GM19239 (cell line): ENCODE measurements at regions not wholly inside any gene's neighbourhood (a gene's known extent, or its start where the extent isn't known, plus 50 kb on each side); places are given as distances from the start of the nearest gene placed in this dataset.

ENCODE experiments used
- DNase-seq: peaks from one replicate; pipeline ENCODE4 v3.0.0; 2011; ENCODE audit warnings: low spot score; ENCODE audit not compliant: insufficient read length
- FAIRE-seq: peaks from 2 replicates; lab custom pipeline; 2011; peaks lifted over from hg19 to GRCh38; lab: Jason Lieb, UNC

DNA sequence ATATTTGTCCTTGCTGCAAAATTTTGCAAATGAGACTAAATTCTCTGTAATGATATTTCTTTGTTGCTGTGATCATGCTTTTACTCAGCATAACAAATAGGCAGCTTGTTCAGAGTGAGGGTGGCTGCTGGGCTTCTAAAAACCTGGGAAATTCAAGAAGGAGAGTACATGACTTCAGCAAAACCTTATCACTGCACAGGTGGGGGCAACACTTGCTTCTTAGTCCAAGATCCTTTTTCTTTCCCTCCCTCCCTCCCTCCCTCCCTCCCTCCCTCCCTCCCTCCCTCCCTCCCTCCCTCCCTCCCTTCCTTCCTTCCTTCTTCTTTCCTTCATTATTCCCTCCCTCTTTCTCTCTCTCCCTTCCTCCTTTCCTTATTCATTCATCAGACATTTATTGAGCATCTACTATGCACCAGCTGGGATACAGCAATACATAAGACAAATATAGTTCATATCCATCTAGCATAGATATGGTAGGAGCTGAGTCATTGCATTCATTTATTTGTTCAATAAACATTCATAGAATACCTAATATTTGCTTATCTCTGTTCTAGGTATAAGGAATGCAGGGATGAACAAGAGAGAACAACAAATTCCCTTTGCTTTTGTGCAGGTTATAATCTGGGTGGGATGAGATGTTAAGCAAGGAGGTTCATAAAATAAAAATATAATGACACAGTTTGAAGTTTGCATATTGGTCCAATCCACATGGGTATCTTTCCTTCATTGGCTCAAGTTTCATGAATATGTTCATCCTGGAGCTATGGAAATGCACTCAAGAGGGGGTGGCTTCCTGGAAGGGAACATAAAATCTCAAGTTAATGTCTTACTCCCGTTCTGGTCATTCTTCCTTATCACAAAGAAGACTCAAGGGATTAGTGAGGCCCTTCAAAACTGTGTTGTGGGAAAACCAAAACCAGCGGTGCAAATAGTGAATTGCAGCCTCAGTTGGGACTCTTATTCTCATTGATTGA lies 210.7 kb downstream of the PDCD6IP start:
- DNase-seq, result no peak
- no peak for FAIRE-seq

DNA sequence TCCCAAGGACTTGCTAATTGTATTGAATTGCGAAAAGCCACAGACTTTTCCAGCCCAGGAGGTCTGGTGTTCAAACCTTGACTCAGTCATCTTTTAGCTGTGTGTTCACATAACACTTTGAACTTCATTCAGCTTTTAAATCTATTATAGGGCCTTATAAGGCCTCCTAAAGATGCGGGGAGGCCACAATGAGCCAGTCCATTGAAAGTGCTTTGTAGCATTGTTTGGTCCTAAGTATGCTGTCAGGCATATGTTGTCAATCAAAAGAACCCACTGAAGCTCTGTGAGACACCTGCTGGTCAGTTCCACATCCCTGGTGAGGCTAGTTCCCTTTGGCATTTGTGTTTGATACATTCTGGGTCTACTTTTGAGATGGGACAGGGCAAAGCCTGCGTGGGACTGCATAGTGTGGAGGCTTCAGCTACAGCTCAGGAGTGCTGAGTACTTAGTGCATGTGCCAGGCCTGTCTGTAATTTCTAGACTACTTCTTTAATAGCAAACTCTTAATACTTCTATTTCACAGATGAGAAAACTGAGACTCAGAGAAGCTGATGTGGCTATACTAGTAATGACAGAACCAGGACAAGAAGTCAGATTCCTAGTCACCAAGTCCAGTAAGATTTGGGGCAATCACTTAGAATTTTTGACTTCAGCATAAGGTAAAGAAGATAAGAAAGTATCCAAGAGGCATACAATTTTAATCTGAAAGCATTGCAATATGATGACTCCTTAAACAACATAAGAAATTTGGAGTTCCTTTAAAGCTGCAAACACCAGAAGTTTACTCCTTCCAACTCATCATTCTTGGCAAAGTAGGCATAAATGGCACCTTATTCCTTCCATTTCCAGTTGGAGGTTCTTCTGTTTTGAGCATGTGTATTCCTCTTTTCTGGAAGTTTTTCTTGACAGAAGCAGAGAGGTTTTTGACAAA lies 213.0 kb downstream of the PDCD6IP start:
- FAIRE-seq, result no peak
- DNase-seq, result no peak

DNA sequence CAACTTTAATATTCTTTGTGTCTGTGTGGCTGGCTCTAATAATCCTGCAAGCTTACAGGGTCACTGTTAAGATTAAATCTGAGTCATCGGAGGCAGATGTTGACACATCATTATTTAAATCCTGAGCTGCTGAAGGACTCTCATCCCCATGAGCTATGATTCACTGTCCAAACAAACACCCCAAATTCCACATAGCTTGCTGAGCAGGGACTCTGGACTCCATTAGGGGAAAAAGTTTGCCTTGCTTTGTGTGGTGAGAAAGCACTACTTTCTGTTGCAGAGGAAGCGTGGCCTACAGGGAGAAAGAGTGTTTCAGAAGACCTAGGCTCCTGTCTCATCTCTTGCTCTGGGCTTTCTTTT lies 213.7 kb downstream of the PDCD6IP start:
- no peak for FAIRE-seq
- no peak for DNase-seq

DNA sequence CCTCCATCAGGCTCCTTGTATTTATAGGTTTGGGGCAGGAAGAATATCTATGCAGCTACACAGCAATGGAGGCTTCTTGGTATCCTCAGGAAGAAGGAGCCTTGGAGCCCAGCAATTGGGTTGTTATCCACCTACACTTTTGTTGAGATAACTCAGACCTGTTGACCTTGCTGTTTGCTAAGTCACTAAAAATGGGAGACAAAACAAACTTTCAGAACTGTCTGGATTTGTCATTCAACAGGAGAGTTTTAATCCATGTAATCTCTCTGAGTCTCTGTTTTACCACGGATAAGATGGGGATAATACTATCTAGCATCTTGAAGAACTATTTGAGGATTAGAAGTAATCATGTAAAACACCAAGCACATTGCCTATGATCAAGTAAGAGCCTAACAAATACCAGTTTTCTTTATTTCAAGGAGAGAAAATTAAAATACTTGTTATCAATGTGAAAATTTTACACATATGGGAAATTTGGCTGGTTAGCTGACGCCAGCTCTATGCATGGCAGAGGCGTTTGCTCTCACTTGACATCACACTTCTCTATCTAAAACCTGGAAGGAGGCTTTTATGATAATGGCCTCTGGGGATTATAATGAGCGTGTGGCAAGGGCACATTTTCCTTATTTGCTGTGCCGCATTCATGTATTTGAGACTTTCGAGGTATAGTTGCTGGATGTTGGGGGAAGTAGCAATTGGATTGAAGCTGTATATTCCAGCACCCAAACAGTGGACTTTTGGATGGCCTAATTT lies 215.6 kb downstream of the PDCD6IP start:
- no peak for FAIRE-seq

DNA sequence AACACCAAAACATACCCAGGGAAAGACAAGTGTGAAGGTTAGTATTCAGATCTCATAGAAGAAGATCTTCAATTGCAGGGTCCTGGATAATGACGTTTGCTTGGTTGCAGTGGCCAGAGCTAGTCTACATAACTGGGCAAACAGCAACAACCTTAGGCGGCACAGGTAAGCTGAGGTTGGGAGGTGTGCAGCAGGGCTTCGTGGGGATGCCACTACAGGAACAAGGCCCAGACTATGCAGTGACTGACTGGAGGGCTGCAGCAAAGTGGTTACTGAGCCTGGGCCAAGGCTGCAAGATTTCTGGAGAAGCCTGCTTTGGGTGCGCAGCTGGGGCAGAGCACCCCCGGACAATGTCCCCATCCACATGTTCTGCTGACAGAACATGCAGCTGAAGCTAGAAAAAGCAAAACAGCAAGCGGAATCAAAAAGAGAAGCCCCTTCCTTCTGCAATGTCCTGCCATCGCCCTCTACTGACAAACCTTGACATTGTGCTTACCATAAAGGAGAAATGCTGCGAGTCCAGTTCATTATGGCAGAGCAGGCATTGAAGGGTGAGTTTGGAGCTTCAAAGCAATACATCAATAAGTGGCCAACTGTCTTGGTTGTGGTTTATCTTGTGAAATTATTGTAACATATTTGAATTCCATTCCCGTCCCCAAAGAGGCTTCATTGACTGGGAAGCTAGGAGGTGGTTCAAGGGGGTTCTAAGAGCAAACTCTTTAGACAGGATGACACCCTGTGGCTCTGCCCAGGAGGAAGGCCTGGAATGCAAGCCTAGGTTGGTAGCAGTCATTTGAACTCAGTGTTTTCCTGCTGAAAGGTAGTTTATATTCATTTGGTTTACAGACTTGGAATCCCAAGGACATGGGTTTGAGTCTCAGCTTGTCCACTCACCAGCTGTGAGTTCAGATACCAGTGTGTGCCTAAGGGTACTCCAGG lies 217.0 kb downstream of the PDCD6IP start:
- no peak for DNase-seq
- no peak for FAIRE-seq

More for the DNA sequence above, 215.6 kb downstream of the PDCD6IP start:
- DNase-seq, result no peak

DNA sequence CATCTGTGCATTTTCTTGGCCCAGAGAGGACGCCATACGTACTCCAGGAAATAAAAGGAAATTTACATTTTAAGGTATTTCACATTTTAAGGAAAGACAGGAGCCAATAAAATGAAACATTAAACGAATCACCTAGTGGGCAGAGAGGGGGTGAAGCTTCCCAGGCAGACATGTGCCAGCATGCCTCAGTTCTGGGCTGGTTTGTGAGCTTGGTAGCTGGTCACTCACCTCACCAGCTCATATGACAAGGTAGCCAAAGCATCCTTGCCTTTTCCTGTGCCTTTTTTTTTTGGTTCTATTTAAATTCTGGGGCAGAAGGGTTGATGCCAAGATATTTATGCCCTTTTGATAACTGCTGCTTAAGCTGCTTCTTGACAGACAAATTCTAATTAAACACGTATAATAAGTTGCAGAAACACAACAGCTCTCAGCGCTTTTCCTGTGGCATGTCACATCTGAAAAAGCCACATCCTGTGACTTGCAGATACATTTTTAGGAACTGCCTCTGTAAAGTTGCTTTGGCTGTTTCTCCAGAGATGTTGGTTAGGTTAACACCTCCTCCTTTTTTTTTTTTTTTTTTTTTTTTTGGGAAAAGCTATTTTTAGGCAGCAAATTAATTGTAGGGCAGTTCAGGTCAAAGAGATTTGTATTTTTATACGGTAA lies 218.6 kb downstream of the PDCD6IP start:
- FAIRE-seq, result peak; percentile 78
- DNase-seq, result no peak

DNA sequence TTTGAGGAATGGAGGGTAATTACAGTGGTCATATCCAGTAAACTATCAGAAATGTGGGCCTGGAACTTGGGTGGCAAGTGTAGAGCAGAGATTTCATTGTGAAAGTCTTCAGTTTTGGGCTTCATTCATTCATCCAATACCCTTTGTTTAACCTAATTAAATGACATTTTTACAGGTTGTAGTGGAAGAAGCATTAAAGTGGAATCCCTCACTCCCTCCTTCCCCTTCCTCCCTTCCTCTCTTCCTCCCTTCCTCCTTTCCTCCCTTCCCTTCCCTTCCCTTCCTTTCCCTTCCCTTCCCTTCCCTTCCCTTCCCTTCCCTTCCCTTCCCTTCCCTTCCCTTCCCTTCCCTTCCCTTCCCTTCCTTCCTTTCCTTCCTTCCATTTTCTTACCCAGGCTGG lies 219.3 kb downstream of the PDCD6IP start:
- no peak for FAIRE-seq
- DNase-seq, result no peak

DNA sequence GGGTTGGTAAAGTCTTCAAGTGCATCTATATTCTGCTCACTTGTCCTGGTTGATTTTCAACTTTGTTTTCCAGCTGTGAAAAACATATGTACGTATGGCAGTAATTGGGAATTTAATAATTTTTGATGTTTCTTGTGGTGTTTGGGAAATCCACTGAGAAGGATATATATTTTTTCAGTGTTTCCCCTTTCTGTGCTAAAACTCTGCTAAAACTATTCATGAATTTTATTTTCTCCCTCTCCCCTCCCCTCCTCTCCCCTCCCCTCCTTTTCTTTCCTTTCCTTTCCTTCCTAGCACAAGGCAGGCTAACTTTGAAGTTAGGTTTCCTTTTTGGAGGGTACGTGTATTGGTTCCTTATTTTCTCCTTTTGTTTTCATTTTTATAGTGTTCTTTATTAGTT lies 220.7 kb downstream of the PDCD6IP start:
- no peak for FAIRE-seq
- DNase-seq, result no peak

DNA sequence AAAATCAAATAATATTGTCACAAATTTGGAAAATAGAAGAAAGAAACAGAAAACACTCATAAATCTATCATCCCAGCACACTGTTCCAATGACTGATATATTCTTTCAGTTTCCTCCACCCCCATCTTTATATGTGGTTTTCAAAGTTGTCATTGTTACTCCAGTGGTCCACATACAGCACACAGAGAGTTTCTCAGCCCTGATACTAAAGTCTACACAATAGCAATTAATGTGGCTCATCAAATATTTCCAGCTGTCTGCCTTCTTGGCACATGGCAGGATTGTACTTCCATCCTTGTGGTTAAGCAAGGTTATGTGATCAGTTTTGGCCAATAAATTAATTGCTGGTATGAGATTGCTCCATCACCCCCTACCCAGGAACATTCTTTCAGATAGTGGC lies 221.7 kb downstream of the PDCD6IP start:
- no peak for FAIRE-seq
- DNase-seq, result no peak

DNA sequence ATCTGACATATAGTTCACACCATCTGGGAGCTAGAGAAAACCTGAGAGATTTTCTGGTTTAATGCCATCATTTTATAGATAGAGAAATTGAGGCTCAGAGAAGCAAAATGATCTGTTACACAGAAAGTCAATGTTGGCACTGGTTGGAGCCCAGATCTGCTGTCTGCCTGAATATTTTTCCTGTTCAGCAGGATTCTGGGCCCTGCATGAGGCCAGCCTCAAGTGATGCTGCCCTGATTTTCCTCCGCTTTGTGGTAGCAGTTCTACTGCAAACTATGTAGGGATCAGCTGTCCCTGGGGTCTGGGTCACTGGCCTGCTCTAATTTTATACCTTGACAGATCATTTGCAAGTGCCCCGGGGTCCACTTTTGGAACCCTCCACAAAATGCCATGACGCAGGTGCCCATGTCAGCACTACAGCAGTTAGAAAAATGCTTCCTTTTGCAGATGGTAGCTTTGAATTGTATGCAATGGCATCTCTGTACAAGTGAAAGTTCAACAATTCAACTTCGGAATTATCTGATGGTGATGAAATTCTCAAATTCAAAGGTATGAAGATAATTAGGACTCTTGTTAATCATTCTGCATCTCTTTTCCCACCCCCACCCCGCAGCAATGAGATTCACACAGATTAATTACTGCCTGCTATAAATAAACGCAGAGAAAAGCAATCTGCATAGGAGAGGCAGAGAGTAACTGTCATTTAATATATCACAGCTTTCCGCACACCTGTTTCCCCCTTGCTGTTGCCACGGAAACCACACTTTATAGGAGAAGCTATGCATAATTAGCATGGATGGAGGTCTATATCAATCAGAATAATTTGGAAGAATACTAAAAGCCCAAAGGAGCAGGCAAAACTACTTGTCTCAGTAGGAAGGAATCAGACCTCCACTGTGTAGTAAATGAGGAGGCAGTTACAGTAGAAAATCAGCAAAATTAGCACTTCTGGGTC lies 222.6 kb downstream of the PDCD6IP start:
- FAIRE-seq, result no peak
- DNase-seq, result no peak

DNA sequence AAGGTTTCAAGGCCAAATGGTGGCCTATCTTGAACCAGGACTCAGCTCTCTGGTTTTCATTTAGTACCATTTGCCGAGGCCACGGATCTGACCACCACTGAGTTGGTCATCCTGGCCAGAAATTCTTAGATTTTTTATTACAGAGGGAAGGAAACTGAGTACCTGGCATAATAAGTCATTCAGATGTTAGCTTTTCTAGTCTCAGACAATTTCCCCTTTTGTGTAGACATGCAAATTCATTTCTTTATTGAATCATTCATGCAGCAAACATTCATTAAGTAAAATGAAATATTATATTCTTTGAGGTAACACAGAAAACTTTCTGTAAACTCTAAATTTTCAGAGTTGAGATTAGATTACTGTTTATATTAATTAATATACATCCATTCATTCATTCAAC lies 223.7 kb downstream of the PDCD6IP start:
- DNase-seq (no peak), FAIRE-seq (peak; percentile 18)

DNA sequence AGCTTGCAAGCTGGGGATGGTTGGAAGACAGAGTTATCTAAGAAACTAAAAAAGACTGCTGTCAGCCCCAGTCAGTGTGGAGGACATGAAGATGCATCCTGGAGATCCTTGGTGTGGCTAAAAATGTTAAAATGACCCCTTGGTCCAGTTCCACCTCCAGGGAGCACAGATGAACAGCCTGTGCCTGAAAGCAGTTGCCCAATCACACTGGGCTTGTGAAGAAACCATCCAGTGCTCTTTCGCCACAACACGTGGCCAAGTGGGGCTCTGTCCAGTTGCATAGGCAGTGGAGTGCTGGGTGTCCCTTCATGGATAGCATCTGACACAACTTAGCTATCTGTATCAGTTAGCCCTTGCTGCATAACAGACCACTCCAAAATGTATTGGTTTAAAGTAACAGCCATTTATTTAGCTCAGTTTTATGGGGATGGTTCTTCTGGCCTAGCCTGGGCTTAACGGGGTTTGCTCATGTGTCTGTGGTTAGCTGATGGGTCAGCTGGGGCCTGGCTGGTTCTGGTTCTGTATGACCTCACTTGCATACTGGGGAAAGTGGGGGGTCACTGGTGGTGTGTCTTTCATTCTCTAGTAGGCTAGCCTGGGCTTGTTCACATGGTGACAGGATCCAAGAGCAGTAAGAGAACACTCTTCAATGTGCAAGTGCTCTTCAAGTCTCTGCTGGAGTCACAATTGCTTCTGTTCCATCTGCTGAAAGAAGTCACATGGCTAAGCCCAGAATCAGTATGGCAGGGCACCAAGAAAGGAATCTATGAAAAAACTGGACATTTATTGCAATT lies 226.2 kb downstream of the PDCD6IP start:
- FAIRE-seq (no peak), DNase-seq (no peak)

DNA sequence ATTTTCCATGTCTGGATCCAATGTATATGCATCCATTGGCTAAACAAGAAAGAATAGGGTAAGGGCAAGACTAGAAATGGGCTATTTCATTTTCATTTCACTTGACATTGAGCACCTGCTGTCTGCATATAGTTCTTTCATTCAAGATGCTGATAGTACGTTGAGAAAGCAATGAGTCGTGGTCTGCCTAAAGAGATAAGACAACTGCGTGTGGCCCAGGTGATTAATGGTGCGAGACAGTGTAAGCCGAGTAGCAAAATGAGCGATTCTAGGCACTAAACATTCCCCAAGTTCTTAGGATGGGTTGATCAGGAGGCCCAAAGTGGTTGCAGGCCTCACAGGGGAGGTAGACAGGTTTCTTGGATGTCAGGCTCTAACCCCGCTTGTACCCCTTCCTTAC lies 235.4 kb downstream of the PDCD6IP start:
- no peak for DNase-seq
- no peak for FAIRE-seq

DNA sequence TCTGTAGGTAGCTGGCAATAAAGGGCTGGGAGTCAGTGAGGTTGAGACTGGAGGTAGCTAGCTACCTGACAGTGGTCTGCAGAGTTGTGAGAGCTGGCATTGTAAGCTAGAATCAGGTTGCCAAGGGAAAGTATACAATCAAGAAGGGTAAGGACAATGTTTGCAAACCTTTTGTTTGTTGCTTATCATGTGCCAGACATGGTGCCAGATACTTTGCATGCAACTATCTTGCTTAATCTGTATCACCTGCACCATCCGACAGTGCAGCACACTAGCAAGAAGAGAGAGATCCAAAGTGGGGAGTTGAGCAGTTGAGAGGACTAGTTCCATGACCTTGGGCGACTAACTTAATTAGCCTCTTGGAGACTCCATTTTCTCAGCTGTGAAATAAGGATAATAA lies 236.4 kb downstream of the PDCD6IP start:
- DNase-seq (no peak), FAIRE-seq (no peak)

DNA sequence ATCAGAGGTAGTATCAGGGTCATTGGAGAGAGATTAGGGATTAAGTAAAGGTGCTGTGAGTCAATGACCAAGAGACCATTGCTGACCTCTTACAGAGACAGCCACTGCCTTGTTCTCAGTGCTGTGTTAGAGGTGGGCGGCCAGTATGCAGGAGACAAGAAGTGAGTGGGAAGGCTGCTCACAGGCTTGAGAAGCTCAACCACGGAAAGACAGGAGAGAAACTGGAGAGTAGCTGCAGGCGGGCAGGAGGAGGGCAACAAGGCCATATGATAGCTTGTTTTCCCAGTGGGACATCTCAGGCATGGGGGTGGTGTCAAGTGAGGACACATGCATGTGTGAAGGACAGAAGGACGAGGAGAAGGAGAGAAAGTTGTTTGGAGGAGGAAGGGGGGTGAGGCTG lies 237.3 kb downstream of the PDCD6IP start:
- FAIRE-seq, result no peak
- DNase-seq, result no peak

DNA sequence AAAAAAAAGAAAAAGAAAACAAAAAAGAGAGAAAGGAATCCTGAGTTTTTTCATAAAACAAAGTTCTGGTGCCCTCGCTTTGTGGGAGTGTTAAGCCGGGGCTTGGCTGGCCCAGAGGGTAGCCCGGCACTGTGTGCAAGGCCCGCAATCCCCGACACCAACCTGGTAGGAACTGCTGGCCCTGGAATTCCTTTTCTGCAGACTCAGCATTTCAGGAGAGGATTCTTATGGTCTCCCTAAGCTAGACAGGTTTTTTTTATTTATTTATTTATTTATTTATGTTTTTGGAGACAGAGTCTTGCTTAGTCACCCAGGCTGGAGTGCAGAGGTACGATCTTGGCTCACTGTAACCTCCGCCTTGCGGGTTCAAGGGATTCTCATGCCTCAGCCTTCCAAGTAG lies 238.8 kb downstream of the PDCD6IP start:
- FAIRE-seq, result no peak
- DNase-seq, result no peak

DNA sequence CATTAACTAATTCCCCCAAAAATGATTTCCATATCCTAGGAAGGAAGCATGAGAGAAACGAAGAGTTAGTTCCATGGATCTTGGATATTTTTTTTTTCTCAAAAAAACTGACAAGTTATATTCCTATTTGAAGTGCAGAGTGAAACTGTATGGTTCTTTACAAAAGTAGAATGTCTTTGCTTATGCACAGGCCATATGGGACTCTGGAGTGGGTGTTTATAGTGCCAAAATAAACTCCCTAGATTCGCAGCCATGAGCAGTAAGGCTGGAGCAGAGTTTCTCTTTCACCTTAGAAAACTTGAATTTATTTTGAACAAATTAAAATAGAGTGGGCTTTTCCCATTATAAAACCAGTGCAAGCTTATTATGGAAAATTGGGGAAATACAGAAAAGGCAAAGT lies 239.7 kb downstream of the PDCD6IP start:
- no peak for FAIRE-seq
- DNase-seq, result no peak
